Cardiac fibroblast (primary cell): ENCODE measurements at regions not wholly inside any gene's neighbourhood (a gene's known extent, or its start where the extent isn't known, plus 50 kb on each side); places are given as distances from the start of the nearest gene placed in this dataset.

Source experiments
- DNase-seq, 2 donors: peaks; one replicate each; pipeline versions ENCODE4 v3.0.0 to v3.0.0-alpha.2; 2010; ENCODE audit warnings: low read depth in 2 of 2
- H3K4me3 ChIP-seq, 2 donors: replicated peaks in 1 of 2; 1 replicate in 1 of 2; 2 replicates in 1 of 2; pipeline ENCODE4 v1.5.1; 2011; ENCODE audit warnings: low read depth in 2 of 2, low read length in 2 of 2, mild to moderate bottlenecking in 2 of 2, moderate library complexity in 1 of 2
- CTCF ChIP-seq: IDR thresholded peaks from one replicate; pipeline ENCODE4 v1.5.1; 2011; ENCODE audit warnings: low read depth, mild to moderate bottlenecking, low read length, inconsistent platforms

- no peak for DNase-seq
- H3K4me3 ChIP-seq = no peak overlapping the region
- TF ChIP-seq CTCF = no peak
Measured at GRCh38 chr4:188197566-188197965, 58.3 kb downstream of the TRIML1 start.

GRCh38 chr4:188198982-188199792 is 59.9 kb downstream of the TRIML1 start:
- H3K4me3 ChIP-seq = no peak overlapping the region
- TF ChIP-seq CTCF = no peak
- DNase-seq = peak; percentile 10 to 56

GRCh38 chr4:188201851-188202250 is 62.6 kb downstream of the TRIML1 start:
- H3K4me3 ChIP-seq = no peak overlapping the region
- peak in 1 of 2 donors; percentile 79 for DNase-seq

GRCh38 chr4:188206783-188207182 is 67.5 kb downstream of the TRIML1 start:
- no peak overlapping the region for H3K4me3 ChIP-seq
- DNase-seq = no peak
- no peak for TF ChIP-seq CTCF

More at GRCh38 chr4:188201851-188202250, 62.6 kb downstream of the TRIML1 start:
- TF ChIP-seq CTCF = no peak

- peak in 1 of 2 donors; percentile 9 for DNase-seq
- TF ChIP-seq CTCF = no peak
- H3K4me3 ChIP-seq = no peak overlapping the region
Measured at GRCh38 chr4:188214861-188215260, 75.6 kb downstream of the TRIML1 start.

GRCh38 chr4:188218392-188218791 is 79.2 kb downstream of the TRIML1 start:
- no peak for DNase-seq
- TF ChIP-seq CTCF = no peak
- no peak overlapping the region for H3K4me3 ChIP-seq

- TF ChIP-seq CTCF = no peak
- H3K4me3 ChIP-seq = no peak overlapping the region
- no peak for DNase-seq
Measured at GRCh38 chr4:188220006-188220405, 80.8 kb downstream of the TRIML1 start.
